ENCODE measurements at regions not wholly inside any gene's neighbourhood (a gene's known extent, or its start where the extent isn't known, plus 50 kb on each side); places are given as distances from the start of the nearest gene placed in this dataset.
"Not testable (repeated sequence)": the region's sequence is repeated elsewhere in the genome, so short reads cannot be mapped to it uniquely, and the experiment has no call there.

DNA sequence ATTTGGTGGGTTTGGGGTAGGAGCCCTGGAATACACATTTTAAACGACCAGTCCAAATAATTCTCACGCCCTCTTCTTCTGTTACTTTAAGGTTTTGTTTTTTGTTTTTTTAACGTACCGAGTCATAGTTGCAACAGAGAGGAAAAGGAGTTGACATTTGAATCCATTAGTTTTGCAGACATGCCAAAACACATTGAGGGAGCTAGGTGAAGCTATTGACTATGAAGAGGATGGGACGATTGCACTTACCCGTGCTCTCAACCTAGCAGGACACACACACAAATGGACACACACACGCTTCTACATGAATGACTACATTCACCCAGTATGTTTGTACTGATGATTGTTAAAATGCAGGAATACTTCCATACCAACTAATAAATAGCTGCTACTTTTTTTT, 54.3 kb upstream of the CIT start:
- no peak for DNase-seq

- DNase-seq = no peak
These were observed 55.8 kb upstream of the CIT start for GRCh38 chr12:119932921-119933320.

- DNase-seq = not testable (repeated sequence)
These were observed 54.3 kb upstream of the BICDL1 start for GRCh38 chr12:119934780-119935179.

- no peak for DNase-seq
These were observed 52.2 kb upstream of the BICDL1 start for GRCh38 chr12:119936705-119937311.

- DNase-seq = peak; percentile 74 to 79
These were observed 50.9 kb upstream of the BICDL1 start for GRCh38 chr12:119938049-119938667.
